HFFc6 (cell line): ENCODE measurements at regions not wholly inside any gene's neighbourhood (a gene's known extent, or its start where the extent isn't known, plus 50 kb on each side); places are given as distances from the start of the nearest gene placed in this dataset.

ENCODE experiments used
- DNase-seq: peaks from one replicate; pipeline ENCODE4 v3.0.0-alpha.2; 2018
- H3K27ac Mint-ChIP-seq: 2 replicates; pipeline ENCODE4 v1.8.0; 2020; ENCODE audit warnings: mild to moderate bottlenecking, mixed read lengths
- H3K27me3 Mint-ChIP-seq: 2 replicates; pipeline ENCODE4 v1.8.0; 2021; ENCODE audit warnings: mild to moderate bottlenecking, moderate library complexity, mixed read lengths; ENCODE audit not compliant: insufficient read depth
- H3K36me3 Mint-ChIP-seq: 2 replicates; pipeline ENCODE4 v1.8.0; 2021; ENCODE audit warnings: low read depth, mixed read lengths
- H3K4me1 Mint-ChIP-seq: 2 replicates; pipeline ENCODE4 v1.8.0; 2020; ENCODE audit warnings: low read depth, mixed read lengths
- H3K4me3 Mint-ChIP-seq: 2 replicates; pipeline ENCODE4 v1.8.0; 2020; ENCODE audit warnings: mild to moderate bottlenecking, moderate library complexity, mixed read lengths
- H3K9me3 Mint-ChIP-seq: 2 replicates; pipeline ENCODE4 v1.8.0; 2020; ENCODE audit warnings: mild to moderate bottlenecking, mixed read lengths
- TF ChIP-seq, protein P1 (sequence below): fragments of 200-600 bp; sonication (generic); IDR thresholded peaks from 2 replicates; pipeline ENCODE4 v1.5.0; 2021; ENCODE audit warnings: antibody characterized with exemption, mild to moderate bottlenecking

DNA sequence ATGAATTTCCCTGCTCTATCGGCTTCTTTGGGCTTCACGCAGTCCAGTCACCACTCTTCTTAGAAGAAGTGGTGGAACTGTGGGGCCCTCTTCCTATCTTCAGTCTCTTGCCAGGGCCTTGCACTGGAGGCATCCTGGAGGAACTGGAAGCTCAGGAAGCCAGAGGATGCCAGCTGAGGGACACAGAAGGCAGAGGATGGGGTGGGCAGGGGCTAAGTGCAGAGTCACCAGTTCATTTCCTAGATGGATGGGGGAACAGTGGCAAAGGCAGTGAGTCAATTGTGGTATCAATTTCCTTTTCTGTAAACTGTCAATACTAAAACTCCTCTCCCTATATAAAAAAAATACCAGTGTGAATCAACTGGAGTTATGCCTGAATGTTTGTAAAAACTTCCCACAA, 419.7 kb downstream of the KLF12 start:
- Mint-ChIP-seq H3K4me3 (no peak overlapping the region), H3K9me3 (no peaks in the 10 kb centered on the region), H3K36me3 (peaks cover 24% of the 10 kb centered on the region), H3K27ac (no peak overlapping the region), H3K27me3 (peaks cover 6% of the 10 kb centered on the region; the same call in 1 of the 2 replicates), H3K4me1 (peaks cover 30% of the 10 kb centered on the region)
- TF ChIP-seq, protein P1, sequence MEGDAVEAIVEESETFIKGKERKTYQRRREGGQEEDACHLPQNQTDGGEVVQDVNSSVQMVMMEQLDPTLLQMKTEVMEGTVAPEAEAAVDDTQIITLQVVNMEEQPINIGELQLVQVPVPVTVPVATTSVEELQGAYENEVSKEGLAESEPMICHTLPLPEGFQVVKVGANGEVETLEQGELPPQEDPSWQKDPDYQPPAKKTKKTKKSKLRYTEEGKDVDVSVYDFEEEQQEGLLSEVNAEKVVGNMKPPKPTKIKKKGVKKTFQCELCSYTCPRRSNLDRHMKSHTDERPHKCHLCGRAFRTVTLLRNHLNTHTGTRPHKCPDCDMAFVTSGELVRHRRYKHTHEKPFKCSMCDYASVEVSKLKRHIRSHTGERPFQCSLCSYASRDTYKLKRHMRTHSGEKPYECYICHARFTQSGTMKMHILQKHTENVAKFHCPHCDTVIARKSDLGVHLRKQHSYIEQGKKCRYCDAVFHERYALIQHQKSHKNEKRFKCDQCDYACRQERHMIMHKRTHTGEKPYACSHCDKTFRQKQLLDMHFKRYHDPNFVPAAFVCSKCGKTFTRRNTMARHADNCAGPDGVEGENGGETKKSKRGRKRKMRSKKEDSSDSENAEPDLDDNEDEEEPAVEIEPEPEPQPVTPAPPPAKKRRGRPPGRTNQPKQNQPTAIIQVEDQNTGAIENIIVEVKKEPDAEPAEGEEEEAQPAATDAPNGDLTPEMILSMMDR, result no peak
- DNase-seq, result no peak

DNA sequence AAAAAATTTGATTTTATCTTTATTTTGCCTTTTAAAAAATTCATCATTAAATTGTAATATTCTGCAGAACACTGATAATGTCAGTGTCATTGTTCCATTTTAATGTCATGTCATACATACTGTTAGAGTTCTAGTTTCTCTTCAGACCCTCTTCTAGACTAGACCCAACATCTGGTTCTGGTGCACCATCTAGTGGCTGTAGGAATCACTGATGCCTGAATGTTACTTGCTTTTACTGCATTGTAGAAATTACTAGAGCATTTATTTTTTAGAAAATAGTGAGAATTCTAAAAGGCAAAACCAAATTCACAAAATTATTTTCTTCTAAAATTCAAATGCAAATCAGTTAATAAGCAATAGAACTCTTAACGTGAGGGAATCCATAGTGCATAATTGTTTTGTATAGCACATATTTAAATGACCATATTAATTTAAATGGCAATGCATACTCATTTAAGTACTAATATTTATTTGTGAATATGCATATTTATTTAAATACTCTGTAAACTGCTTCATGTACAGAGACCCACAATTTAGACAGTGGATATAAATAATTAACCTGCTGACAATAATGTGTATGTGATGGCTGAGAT, 425.7 kb downstream of the KLF12 start:
- TF ChIP-seq, protein P1, result peak; percentile 92
- Mint-ChIP-seq H3K4me3 (no peak overlapping the region), H3K36me3 (peaks cover 8% of the 10 kb centered on the region; the same call in 1 of the 2 replicates), H3K27me3 (no peaks in the 10 kb centered on the region), H3K4me1 (peaks cover 1% of the 10 kb centered on the region), H3K9me3 (no peaks in the 10 kb centered on the region), H3K27ac (no peak overlapping the region)
- peak; percentile 65 for DNase-seq

DNA sequence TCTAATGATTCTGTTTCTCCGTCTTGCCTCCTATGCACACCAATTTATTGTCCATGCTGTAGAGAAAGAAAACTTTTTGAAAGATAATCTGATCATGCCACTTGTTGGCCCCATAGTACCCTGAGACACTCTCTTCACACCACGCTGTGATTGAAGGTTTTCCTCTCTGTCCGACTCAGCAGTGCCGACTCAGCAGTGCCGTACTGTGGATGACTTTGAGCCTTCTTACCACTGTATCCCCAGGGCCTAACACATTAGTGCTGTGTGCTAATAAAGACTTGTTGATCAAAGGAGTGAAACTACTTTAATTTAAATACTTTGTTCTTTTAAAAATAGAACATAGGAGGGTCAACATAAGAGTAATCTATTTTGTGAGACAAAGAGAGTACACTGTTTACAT, 429.6 kb downstream of the KLF12 start:
- H3K4me3 Mint-ChIP-seq, result no peak overlapping the region
- TF ChIP-seq, protein P1, result no peak

DNA sequence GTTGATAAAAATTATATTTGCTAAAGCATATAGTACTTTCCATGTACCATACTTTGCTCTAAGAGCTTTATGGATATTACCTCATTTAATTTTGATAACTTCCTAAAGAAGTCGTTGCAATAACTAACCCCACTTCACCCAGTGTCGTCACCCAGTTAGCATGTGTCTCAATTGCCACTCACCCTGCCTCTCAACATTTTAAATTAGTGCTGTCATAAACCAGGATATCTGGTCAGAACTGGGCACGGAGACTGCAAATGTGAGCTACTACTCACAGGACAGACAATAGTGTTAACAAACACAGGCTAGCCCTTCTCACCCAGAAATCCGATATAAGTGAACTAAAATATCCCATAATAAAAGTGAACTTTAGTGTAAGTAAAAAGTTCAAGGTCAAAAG, 430.6 kb downstream of the KLF12 start:
- H3K27me3 Mint-ChIP-seq, result no peaks in the 10 kb centered on the region
- no peak overlapping the region for H3K27ac Mint-ChIP-seq
- no peak for DNase-seq
- peaks cover 23% of the 10 kb centered on the region for H3K4me1 Mint-ChIP-seq
- no peak overlapping the region for H3K4me3 Mint-ChIP-seq
- peaks cover 6% of the 10 kb centered on the region for H3K36me3 Mint-ChIP-seq
- no peaks in the 10 kb centered on the region for H3K9me3 Mint-ChIP-seq
- TF ChIP-seq, protein P1, result no peak

More for the DNA sequence above, 429.6 kb downstream of the KLF12 start:
- Mint-ChIP-seq H3K36me3 (peaks cover 2% of the 10 kb centered on the region), H3K27ac (no peak overlapping the region), H3K27me3 (no peaks in the 10 kb centered on the region), H3K4me1 (peaks cover 13% of the 10 kb centered on the region), H3K9me3 (no peaks in the 10 kb centered on the region)
- DNase-seq, result no peak

DNA sequence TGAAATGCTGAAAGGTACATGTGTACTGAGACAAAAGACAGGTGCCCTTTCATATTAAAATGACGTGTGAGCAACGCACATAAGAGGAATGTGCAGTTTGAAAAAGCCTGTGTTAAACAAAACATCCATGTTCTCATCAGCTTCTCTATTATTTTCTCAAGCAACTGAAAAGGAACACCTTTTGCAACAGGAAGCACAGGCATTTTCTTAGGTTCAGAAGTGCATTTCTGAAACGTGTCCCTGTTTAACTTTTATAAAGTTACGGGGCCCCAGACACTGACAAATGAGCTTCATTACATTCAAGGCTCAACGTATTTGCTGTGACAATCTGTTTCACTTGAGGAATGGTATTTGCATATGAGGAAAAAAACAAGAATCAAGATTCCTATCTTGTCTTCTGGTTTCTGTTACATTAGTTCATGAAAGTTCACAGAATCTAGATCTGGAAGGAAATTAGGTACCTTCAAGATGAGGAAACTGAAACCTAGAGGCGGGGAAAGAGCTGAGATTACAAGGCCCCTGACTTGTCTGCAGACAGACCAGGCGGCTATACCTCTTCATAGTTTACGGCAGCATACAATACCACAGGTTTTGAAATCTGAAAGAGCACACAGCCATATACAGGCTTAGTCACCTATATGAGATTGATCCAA, 431.7 kb downstream of the KLF12 start:
- Mint-ChIP-seq H3K27me3 (no peaks in the 10 kb centered on the region), H3K4me3 (no peak overlapping the region), H3K27ac (no peak overlapping the region; the same call in 1 of the 2 replicates), H3K9me3 (no peaks in the 10 kb centered on the region), H3K4me1 (peaks cover 28% of the 10 kb centered on the region), H3K36me3 (peaks cover 10% of the 10 kb centered on the region)
- TF ChIP-seq, protein P1, result no peak
- no peak for DNase-seq
